ENCODE measurements at regions not wholly inside any gene's neighbourhood (a gene's known extent, or its start where the extent isn't known, plus 50 kb on each side); places are given as distances from the start of the nearest gene placed in this dataset.

GRCh38 chr2:17317439-17317976 is 200.7 kb downstream of the RAD51AP2 start:
- TF ChIP-seq CBFB (IDR thresholded peaks at IDR 0.05; ENCODE audit: low read depth) = no peak
- TF ChIP-seq POLR2A (IDR thresholded peaks at IDR 0.05; ENCODE audit: low read depth, low read length) = no peak
- no peak for TF ChIP-seq MAX (IDR thresholded peaks at IDR 0.05; ENCODE audit: low read depth, low read length)
- TF ChIP-seq CTCF (IDR thresholded peaks at IDR 0.05 in 2 of 3, conservative IDR thresholded peaks at IDR 0.05 in 1 of 3; ENCODE audit: control insufficient read depth in 2 of 3, extremely low read depth in 1 of 3, insufficient read depth in 1 of 3, low read depth in 3 of 3, low read length in 3 of 3) = no peak
- no peak for TF ChIP-seq SMC3 (IDR thresholded peaks at IDR 0.05; ENCODE audit: borderline replicate concordance, low read length)
